GM03348 (cell line): ENCODE measurements at regions not wholly inside any gene's neighbourhood (a gene's known extent, or its start where the extent isn't known, plus 50 kb on each side); places are given as distances from the start of the nearest gene placed in this dataset.

Source experiments
- DNase-seq: peaks from one replicate; pipeline ENCODE4 v3.0.0; 2012; ENCODE audit warnings: low spot score

DNA sequence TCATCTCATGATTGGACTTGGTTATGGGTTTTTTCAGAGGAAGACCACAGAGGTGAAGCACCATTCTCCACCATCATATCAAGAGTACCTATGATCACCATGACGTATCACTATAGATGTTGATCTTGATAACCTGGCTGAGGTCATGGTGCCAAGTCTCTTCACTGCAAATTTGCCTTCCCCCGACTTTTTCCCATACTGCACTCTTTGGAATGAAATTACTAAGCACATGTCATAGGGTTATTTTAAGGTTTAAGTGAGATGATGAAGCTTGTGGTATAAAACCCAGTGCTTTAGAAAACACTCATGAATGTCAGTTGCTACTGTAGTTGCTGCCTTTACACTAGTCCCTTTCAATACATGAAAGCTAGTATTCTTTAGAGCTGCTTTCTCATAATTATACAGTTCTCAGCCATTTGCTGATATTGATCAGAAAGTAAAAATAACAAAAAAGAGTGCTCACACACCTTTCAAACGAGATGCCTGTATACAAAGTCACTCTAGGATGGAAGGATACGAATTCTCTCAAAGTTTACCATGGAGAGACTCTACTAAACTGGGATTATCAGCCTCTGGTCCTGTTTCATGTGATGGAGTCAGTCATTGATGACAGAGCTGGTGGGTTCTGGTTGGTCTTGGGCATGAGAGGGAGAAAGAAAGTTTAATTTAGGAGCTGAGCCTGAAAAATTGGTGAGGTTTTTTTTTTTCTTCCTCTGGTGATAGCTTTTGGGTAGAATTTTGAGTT lies 228.1 kb downstream of the PRL start:
- DNase-seq: no peak

DNA sequence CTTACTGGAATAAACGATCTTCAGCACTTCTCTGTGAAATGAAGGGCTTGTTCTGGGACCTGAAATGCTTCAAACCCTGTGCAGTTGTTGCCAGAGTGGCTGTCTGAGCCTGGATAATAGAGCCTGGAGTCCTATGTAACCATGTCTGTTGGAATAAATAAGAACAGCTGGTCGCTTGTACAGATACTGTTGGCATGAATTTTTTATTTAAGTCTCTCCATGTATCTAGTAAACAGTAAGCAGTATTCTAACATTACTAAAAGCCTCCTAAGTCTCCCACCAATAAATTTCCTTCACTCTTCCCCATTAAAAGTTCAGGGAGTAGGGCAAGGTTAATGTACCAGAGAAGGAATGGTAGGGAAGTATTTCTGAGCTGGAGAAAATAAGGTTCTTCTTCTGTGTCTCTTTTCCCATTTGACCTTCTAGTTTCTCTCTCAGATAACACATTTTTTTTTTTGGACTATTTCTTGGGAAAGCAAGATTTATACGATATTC lies 227.5 kb downstream of the PRL start:
- DNase-seq: no peak

DNA sequence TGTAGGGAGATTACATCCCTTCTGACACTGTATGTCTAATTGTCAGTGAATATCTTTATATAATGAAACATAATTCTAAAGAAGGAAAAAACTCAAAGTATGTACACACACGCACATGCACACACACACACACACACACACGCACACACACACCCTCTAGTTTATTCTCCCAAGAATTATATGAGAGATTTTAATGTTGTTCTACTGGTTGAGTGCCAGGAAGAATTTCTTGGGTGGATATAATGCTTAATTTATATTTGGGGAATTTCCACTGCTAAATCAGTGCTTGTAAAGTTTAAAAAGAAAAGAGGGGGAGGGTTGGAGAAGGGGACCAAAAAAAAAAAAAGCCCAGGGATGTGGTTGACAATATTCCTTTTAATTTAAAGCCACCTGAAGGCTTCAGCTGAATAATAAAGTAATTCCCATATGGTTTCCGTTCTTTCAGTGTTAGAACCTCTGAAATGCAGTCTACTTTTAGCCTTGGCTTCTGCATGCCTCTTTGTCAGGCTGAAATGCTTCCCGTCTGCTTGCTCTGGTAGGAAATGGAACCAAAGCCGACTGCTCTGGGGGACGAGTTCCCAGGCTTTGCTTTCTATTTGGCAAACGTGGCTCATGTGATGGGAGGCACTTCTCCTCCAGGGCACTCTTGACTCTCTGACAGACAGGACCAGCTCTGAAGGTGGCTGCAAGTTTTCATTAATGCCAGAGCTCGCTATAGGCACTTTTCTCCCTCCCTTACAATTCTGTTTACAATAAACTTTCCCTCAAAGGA lies 225.4 kb downstream of the PRL start:
- DNase-seq: peak; percentile 62

DNA sequence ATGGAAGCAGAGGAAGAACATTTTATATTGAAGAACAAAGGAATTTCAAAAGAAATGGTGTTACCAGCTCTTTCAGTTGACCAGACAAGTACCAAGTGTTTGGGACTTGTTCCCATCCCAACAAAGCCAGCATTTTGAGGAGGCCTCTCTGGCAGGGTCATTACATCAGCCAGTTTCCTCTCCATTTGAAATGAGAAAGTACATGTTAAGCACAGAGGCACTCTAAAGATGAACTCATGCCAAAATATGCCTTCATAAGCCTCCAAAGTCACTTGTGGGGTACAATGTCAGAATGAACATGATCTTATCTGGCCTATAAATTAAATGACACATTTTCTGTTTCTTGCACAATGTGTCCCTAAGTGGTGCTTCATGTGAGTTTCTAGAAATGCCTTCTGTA lies 223.9 kb downstream of the PRL start:
- no peak for DNase-seq

DNA sequence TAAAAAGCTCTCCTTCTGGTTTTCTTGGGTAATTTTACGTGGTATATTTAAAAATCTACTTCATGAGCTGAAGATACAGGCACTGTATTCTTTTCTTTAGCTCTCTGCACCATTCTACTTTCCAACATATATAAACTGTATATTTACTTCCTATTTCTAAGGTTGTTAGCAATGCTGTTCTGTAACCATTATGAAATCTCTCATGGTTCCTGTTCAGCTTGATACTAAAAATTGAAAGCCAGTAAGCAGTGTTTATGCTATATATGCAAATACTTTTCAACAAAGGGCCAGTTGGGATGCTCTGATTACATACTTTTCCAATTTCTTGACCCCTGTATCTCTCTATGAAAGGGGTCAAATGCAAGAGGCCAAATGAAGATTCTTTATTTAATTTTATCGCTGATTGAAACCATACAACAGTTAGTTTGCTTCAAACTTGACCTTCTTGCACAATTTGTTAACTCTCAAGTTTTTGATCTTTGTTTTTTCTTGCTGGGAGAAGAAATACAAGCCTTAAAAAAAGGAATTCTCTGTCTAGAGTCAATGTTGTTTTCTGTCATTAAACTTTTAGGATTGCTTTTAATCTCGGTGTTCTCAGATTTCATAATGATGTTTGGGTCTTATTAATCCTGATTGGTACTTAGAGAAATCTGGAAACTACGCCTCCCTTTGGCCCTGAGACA lies 223.2 kb downstream of the PRL start:
- DNase-seq: no peak

DNA sequence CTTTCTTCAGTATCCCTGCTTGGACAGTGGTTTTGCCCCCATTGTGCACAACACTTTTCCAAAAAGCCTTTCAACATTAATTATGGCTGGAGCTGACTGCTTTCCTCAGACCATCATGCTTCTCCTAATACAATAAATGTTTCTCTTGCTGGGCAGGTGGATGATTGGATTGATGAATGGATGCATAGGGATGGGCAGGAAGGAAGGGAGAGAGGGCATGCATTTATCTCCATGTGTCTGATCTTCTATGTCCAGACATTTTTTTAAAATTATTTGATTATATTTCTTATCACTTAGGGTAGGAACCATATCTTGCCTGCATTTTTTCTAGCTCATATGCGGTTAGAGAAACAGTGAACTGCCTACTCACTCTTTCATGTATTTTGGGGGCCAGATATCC lies 218.5 kb downstream of the PRL start:
- DNase-seq: no peak

DNA sequence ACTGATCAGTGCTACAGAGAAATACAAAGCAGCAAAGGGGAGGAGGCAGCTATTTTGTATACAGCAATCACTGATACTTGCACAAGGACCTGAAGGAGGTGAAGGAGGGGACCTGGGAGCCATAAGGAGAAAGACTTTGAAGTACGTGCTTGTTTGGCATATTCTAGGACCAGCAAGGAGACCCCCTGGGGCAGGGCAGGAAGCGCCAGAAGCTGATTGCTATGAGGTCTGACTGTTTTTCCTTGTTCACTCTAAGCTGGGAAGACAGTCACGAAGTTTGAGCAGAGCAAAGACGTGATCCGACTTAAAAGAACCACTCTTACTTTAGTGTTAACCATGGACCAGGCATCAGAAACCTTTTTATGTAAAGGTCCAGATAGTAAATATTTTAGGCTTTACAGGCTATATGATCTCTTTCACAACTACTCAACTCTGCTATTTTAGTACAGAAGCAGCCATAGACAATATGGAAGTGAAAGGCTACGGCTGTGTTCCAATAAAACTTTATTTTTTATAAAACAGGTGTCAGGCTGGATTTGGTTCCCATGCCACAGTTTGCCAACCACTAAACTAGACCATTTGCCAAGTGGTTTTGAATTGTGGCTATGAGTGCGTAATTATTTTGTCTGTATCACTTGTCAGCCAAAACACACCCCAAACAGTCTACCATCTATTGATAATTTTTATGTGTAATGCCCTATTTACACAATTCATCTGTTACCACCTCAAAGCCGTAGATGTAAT lies 217.9 kb downstream of the PRL start:
- DNase-seq: no peak

DNA sequence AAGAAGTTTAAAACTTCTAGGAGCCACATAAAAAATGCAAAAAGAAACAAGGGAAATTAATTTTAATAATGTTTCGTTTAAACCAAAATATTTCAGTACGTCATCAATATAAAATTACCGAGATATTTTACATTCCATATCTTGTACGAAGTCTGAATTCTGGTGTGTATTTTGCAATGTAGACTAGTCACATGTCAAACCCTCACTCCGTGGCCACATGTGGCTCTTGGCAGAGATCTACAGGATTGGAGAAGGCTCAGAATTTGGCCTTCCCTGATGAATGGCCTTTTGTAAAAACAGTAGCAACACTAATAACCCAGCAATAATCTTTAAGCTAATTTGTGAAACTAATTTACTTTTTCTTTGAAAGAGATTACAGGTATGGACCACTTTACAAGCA lies 217.1 kb downstream of the PRL start:
- no peak for DNase-seq

DNA sequence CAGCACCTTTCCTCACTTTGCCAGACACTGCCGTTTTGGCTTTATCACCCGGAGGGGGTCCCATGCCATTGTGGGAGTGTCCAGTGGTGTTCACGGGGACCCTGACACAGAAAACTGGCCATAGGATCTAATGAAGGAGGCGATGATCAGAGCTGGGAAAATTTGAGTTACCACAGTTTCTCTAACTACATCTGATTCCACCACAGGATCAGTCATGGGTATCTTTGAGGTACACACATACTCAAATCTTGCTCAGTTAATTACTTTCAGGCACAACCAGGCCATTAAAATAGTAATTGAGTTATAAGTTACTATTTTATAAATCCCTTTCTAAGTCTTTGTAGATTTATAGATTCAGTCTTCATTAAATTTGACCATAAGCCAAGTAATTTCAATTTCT lies 215.1 kb downstream of the PRL start:
- no peak for DNase-seq

DNA sequence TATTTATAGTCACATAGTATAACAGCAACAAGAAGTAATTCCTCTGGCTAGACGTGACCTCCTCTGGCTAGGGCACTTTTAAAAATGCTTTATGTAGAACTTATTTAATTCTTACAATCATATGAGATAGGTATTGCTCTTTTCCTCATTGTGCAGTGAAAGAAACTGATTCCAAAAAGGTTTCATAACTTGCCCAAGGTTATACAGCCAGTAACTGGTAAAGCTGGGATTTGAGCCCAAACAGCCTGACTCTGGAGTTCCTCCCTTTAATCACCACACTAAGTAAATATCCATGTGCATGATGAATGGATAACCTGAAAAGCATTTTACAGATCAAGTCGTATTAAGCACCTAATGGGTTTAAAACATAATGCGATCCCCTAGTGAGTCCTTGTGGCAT lies 214.6 kb downstream of the PRL start:
- DNase-seq: no peak

DNA sequence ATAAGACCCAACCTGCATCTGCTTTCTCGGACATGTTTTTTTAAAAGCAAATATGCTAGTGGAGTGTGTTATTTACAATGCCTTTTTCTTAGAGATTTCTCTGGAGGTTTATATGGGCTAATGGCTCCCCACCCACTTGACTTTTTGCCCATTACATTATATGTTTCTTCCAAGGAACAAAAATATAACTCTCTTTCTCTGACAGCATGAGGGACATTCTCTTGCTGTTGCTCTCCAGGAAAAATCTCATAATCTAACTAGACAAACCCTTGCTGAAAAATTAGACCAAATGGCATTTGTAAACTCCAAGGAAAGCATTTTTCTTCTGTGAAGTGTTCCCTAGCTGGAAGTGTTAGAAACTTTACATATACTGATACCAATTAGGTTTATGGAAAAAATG lies 213.7 kb downstream of the PRL start:
- DNase-seq: no peak

DNA sequence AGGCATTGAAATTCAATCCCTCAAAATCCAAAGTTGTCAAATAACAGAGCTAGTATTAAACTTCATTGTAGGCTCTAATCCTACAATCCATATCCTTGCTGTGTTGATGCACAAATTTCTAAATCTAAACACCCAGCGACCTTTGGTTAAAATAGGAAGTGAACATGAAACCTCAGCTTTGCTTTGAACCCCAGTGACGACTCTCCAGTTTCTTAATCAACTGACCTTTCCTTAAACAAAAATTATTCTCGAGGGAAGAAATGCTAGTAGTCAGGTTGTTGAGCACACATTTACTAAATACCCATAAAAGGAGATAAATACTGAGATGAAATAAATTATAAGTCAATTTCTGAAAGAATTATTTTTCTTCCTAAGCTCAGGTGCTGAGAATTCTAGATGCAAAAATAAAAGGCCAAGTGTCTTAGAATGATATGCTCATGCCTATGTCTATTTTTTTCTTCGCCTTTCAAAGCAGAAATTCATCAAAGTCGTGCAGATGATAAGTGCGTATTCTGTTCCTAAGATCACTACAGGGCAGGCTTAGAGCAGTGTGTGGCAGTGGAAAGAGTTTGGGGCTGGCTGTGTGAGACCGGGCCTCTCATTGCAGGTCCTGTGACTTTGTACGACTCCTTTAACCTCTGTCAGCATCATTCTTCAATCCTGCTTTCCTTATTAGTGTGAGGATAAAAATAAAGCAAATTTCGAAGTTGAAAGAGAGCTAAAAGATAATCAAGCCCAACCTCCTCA lies 208.7 kb downstream of the PRL start:
- DNase-seq: no peak

DNA sequence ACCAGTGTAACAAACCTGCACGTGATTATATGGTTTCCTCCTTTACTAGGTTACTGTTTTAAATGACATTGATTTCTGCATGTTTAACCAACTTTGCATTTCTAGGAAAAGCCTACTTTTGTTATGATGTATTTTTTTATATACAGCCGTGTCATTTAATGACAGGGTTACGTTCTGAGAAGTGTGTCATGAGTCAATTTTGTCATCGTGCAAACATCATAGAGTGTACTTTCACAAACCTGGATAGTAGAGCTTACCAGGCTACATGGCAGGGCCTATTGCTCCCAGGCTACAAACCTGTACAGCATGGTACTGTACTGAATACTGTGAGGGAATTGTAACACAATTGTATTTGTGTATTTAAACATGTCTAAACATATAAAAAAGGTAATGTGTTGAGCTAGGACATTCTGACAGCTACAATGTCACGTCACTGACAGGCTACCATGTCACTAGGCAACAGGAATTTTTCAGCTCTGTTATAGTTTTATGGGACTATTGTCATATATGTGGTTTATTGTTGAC lies 205.3 kb downstream of the PRL start:
- no peak for DNase-seq

DNA sequence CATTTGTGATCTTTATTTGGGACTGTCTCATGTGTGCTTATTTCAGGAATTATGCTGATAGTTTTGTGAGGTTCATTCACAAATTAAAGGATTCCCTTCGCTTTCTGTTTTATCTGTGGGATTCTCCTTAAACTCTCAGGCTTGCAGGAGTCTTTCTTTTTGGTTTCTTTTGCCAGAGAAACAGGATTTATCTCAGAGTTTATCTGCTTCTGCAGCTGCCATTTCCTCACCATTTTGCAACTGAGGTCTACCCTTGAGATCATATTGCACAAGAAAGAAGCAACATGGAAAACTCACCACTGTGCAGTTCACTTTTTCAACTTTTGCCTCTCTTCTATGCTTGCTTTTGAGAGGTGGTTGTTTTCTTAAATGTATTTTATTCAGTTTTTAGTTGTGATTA lies 201.0 kb downstream of the PRL start:
- DNase-seq: no peak

DNA sequence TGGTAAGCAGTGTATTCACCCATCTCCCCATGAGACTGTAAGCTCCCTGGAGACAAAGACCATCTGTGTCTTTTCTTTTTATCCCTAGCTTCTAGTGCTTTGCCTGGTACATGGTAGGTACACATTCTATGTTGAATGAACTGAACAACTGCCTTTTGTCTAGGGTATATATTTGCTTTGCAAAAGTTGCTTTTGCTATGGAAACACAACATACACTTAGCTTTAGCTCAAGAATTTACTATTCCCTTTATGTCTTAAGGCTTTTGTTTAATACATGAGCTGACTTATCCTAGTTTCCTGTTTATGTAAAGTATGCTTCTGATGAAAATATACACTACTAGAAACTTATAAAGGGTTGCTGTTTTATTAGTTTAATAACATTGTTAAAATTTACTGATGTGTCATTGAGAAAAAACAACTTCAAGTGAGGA lies 198.2 kb downstream of the PRL start:
- DNase-seq: no peak

DNA sequence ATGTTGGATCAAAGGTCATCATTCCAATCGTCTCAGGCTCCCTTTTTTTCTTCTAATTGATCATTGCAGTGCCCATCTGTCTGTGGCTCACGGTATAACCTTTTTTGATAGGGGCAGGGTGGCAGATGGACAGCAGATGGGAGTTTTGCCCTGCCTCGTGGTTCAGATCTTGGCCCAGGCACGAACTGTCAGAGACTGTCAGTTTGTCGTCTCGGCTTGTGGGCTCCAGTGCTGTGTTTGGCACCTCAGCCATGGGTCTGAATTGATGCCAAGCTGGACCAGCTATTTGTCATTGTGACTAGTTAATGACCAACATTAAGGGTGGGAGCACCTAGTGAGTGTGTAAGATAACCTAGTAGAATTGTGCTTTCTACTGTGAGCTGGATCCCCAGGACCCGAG lies 197.6 kb downstream of the PRL start:
- no peak for DNase-seq

DNA sequence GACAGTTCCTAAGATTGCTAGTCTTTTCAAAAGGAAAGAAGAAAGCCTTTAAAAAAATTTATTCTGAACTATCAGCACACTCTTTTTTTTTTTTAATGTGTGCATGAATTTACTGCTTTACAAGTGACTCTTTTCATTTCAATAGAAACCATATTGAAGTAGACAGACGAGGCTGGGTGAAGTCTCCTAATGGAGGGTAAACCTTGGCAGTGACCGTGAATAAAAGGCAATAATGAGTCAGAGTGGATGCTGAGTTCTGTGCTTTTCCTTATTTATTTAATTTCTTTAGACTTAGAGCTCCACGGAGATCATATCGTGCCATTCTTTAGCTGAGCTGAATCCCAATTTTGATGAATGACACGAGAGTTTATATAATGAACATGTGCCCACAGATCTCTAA lies 196.9 kb downstream of the PRL start:
- DNase-seq: no peak

DNA sequence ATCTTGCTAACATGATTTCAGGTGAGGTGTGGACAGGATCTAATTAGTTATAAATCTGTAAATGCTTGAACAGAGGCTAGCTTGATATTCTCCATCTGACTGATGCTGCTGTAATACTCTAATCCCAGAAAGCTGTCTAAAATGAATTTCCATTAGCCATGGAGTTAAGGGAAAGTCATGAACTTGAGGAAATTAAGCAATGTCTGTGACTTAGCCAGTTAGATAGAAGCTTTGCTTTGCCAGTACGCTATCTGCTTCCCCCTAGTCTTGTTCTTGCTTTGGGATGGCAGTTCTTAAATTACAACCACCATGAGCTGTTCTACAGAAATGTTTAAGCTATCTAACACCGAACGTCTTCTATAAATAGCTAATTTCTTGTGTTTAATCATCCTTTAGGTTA lies 195.7 kb downstream of the PRL start:
- no peak for DNase-seq

DNA sequence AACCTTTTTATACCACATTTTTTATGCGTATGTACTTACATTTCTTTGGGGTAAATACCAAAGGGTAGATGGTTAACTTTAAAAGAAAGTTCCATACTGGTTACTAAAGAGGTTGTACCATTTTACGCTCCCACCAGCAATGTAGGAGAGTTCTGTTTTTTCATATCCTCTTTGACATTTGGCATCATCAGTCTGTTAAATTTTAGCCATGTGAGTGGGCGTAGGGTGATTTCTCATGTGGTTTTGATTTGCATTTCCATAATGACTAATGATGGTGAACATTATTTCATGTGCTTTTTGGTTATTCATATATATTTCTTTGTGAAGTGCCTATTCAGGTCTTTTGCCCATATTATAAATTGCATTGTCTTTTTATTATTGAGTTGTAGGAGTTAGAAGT lies 194.2 kb downstream of the PRL start:
- DNase-seq: no peak

DNA sequence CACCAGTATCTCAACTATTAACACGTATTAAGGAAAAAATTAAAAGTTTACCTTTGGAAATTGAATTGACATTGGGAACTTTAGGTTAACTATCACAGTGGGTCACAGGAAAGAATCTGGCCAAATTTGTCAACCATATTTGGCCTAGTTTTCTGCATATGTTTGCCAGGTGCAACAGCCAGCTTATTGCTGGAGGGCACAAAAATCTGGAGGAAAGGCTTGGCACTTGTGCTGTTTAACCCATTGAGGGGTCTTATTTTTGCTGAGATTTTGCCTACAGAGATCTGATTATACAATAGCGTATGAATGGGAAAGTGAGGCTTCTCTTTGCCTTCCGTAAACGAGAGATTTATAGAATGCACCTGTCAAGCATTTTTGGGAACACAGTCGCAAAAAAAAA lies 190.4 kb downstream of the PRL start:
- no peak for DNase-seq

DNA sequence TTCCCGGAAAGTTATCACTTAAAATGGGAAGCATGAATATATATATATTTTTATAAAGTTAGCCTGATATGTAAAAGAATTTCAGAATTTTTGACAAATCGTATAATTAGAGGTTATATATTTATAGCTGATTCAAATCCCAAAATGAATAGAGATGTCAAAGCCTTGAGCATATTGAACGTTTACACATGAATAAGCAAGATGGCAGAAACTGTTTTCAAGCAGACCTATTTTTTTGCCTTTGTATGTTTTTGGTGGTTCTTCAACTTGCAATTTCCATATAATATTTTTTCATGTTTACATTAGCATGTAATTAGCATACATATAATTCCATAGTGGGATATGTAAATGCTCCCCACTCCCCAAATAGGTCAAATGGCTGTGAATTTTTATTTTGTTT lies 189.9 kb downstream of the PRL start:
- DNase-seq: no peak
